GM13977 (cell line): ENCODE measurements at regions not wholly inside any gene's neighbourhood (a gene's known extent, or its start where the extent isn't known, plus 50 kb on each side); places are given as distances from the start of the nearest gene placed in this dataset.

Experiments used
- DNase-seq: peaks from one replicate; pipeline ENCODE4 v3.0.0; 2012; ENCODE audit warnings: low spot score
- in situ Hi-C: fragments of 300-500 bp; cut with MboI; formaldehyde crosslinking; loops from one replicate; pipeline ENCODE4 v1.12.0; 2022; ENCODE audit warnings: low sequenced_read_pairs, low pct_unique_long_range_greater_than_20kb, mixed read lengths, inconsistent platforms; ENCODE audit not compliant: unreplicated experiment
- TF ChIP-seq, protein P1 (sequence below): IDR thresholded peaks from 2 replicates; pipeline ENCODE4 v1.5.1; 2012; ENCODE audit warnings: mild to moderate bottlenecking, control low read depth; ENCODE audit not compliant: insufficient read depth; ENCODE audit errors: extremely low read depth, missing control alignments

DNA sequence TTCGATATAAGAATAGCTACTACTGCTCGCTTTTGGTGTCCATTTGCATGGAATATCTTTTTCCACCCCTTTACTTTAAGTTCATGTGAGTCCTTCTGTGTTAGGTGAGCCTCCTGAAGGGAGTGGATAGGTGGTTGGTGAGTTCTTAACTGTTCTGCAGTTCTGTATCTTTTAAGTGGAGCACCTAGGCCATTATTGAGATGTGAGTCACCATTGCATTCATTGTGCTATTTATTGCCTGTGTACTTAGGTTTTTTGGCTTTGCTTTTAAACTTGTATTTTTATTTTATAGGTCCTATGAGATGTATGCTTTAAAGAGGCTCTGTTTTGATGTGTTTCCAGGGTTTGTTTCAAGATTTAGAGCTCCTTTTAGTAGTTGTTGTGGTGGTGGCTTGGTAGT is 1430.8 kb downstream of the REEP3 start:
- in situ Hi-C loops: no loop called here
- TF ChIP-seq, protein P1, sequence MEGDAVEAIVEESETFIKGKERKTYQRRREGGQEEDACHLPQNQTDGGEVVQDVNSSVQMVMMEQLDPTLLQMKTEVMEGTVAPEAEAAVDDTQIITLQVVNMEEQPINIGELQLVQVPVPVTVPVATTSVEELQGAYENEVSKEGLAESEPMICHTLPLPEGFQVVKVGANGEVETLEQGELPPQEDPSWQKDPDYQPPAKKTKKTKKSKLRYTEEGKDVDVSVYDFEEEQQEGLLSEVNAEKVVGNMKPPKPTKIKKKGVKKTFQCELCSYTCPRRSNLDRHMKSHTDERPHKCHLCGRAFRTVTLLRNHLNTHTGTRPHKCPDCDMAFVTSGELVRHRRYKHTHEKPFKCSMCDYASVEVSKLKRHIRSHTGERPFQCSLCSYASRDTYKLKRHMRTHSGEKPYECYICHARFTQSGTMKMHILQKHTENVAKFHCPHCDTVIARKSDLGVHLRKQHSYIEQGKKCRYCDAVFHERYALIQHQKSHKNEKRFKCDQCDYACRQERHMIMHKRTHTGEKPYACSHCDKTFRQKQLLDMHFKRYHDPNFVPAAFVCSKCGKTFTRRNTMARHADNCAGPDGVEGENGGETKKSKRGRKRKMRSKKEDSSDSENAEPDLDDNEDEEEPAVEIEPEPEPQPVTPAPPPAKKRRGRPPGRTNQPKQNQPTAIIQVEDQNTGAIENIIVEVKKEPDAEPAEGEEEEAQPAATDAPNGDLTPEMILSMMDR: no peak
- DNase-seq: no peak

DNA sequence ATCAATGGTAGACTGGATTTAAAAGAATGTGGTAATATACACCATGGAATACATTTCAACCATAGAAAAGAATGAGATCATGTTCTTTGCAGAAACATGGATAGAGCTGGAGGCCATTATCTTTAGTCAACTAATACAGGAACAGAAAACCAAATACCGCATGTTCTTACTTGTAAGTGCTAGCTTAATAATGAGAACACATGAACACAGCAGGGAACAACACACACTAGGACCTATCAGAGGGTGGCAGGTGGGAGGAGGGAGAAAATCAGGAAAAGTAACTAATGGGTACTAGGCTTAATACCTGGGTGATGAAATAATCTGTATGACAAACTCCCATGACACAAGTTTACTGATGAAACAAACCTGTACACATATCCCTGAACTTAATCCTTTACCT is 1435.2 kb downstream of the REEP3 start:
- TF ChIP-seq, protein P1: no peak
- no peak for DNase-seq
- in situ Hi-C loops: no loop called here

DNA sequence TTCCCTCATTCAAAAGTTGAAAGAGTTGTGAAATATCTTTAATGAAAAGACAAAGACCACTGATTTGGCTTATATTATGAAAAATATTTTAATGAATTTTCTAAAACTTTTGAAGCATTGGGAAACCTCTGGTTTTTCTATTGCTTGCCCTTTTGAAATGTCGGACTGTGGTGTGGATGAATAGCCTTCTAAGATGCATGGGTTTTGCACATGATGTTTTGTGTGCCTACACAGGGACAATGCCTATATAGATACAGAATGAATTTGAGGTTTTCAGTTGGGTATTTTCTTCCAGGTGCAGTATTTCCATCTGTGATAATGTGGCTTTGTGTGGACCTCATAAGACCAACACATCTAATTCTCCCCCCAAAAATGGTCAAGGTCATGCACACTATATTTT is 1437.9 kb downstream of the REEP3 start:
- TF ChIP-seq, protein P1: no peak
- in situ Hi-C loops: no loop called here
- DNase-seq: no peak

DNA sequence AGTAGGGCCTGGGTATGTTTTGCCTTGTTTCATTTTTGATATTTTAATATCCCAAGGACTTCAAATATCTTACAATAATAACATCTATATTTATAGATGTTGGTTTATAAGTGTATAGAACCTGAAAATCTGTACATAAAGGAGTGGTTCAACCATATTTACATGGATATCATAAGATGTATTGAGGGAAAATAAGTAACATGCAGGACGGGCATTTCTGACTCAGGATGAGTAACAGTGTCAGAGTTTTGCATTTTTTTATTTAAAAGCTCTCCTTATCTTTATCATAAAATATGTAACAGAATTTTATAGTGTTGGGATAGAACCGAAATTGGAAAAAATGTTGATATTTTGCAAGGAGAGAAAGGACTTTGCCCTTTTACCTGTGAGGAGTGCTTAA is 1438.7 kb downstream of the REEP3 start:
- TF ChIP-seq, protein P1: no peak
- DNase-seq: no peak
- in situ Hi-C loops: no loop called here

DNA sequence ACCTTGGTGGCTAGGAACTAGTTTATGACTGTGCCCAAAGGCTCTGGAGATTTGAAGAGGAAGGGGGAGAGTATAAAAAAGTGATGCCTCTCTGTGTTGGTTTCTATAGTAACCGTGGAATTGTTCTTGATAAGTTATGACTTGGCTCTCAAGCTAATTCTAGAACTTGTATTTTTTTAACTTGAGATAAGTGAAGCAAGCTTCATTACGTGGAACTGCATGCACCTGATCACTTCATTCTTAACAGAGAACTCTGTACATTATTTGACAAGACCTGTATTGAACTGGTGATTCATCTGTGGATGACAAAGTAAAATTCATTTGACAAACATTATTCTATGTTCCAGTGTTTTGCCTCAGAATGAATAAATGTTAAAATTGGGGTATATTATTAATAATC is 1452.2 kb downstream of the REEP3 start:
- in situ Hi-C loops: no loop called here
- TF ChIP-seq, protein P1: no peak
- no peak for DNase-seq

DNA sequence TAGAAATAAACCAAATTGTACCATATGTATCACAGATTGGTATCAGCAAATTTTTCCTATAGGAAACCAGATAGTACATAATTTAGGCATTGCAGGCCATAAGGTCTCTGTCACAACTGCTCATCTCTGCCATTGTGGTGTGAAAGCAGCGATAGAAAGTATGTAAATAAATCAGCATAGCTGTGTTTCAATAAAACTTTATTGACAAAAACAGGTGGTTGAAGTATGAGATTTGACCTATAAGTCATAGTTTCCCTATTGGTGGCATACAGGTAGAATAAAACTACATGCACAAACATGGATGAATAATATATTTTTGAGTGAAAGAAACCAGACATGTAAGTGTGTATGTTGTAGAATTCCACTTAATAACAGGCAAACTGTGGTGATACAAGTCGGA is 1454.9 kb downstream of the REEP3 start:
- DNase-seq: no peak
- in situ Hi-C loops: no loop called here
- TF ChIP-seq, protein P1: no peak

DNA sequence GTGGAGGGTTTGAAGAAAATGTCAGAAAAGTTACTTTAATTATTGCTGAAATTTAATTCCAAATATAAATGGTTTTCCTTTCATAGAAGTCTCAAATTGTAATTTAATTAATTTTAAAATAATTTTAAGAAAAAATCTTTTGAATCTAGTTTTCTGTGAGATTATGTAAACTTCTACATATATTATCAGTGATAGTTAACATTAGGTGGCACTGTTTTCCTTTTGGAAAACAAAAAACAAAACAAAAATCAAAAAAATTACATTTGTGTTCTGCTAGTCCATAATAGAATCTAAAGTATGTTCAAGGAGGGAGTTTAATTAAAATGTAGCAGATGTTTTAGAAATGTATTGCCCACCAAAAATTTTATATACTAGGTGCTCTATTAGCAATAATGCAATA is 1456.7 kb downstream of the REEP3 start:
- TF ChIP-seq, protein P1: no peak
- no peak for DNase-seq
- in situ Hi-C loops: no loop called here
